A673 (cell line): ENCODE measurements at regions not wholly inside any gene's neighbourhood (a gene's known extent, or its start where the extent isn't known, plus 50 kb on each side); places are given as distances from the start of the nearest gene placed in this dataset.

Source experiments
- BruUV-seq: library from RNA; stranded (reverse); fragments of 400-500 nt; replicated peaks from 2 replicates; lab custom pipeline; 2021; lab: Mats Ljungman, UMichigan
- CTCF ChIA-PET: fragments of 300-600 bp; sonication (Branson Sonifier 250); formaldehyde crosslinking; loops from one replicate; lab custom pipeline; 2022; ENCODE audit warnings: antibody characterized with exemption; lab: Charles Lee
- POLR2A ChIA-PET: fragments of 300-600 bp; sonication (Branson Sonifier 250); formaldehyde crosslinking; loops from one replicate; lab custom pipeline; 2022; ENCODE audit warnings: antibody characterized with exemption; ENCODE audit not compliant: low non-redundant PET; lab: Charles Lee
- DNase-seq: peaks from one replicate; pipeline ENCODE4 v3.0.0-alpha.2; 2015; ENCODE audit warnings: low spot score
- H3K27ac ChIP-seq: fragments of 200-600 bp; sonication (generic); 2 replicates; pipeline ENCODE4 v1.5.1; 2016; ENCODE audit warnings: mixed run types, low read depth, mild to moderate bottlenecking, mixed read lengths, antibody characterized with exemption, low read length; ENCODE audit not compliant: poor library complexity, severe bottlenecking
- H3K27me3 ChIP-seq: fragments of 200-600 bp; sonication (generic); replicated peaks from 2 replicates; pipeline ENCODE4 v1.6.1; 2017; ENCODE audit warnings: mixed run types, low read depth, mild to moderate bottlenecking, mixed read lengths, antibody characterized with exemption, low read length; ENCODE audit not compliant: insufficient read depth, poor library complexity
- H3K36me3 ChIP-seq: fragments of 200-600 bp; sonication (generic); 2 replicates; pipeline ENCODE4 v1.6.1; 2016; ENCODE audit warnings: mixed run types, mild to moderate bottlenecking, mixed read lengths, antibody characterized with exemption, low read length; ENCODE audit not compliant: insufficient read depth, poor library complexity, severe bottlenecking
- H3K4me1 ChIP-seq: fragments of 200-600 bp; sonication (generic); 2 replicates; pipeline ENCODE4 v1.6.1; 2017; ENCODE audit warnings: mixed run types, mild to moderate bottlenecking, mixed read lengths, antibody characterized with exemption, low read length; ENCODE audit not compliant: insufficient read depth, poor library complexity, severe bottlenecking
- H3K4me3 ChIP-seq: fragments of 200-600 bp; sonication (generic); 2 replicates; pipeline ENCODE4 v1.5.1; 2016; ENCODE audit warnings: low read depth, mixed run types, mild to moderate bottlenecking, mixed read lengths, low read length; ENCODE audit not compliant: poor library complexity, severe bottlenecking
- H3K9me3 ChIP-seq: fragments of 200-600 bp; sonication (generic); 2 replicates; pipeline ENCODE4 v1.6.1; 2016; ENCODE audit warnings: mixed run types, low read depth, mild to moderate bottlenecking, mixed read lengths, antibody characterized with exemption, low read length; ENCODE audit not compliant: poor library complexity, severe bottlenecking
- CTCF ChIP-seq: fragments of 300-800, 200-600 bp; sonication (generic); conservative IDR thresholded peaks from 2 replicates; pipeline ENCODE4 v1.5.1; 2017; ENCODE audit warnings: low read depth, mild to moderate bottlenecking, antibody characterized with exemption, low read length, moderate library complexity, mixed read lengths
- EZH2 ChIP-seq: fragments of 200-600 bp; sonication (generic); IDR thresholded peaks from 2 replicates; pipeline ENCODE4 v1.6.1; 2017; ENCODE audit warnings: borderline replicate concordance, low read depth, mild to moderate bottlenecking, mixed read lengths, antibody characterized with exemption, low read length; ENCODE audit not compliant: poor library complexity, severe bottlenecking
- intact Hi-C: fragments of 100-400 bp; cut with micrococcal nuclease; formaldehyde crosslinking; loops from one replicate; pipeline ENCODE4 v1.10.0; 2022; ENCODE audit not compliant: unreplicated experiment

- ChIA-PET POLR2A (no interaction called here), CTCF (no interaction called here)
These were observed 496.9 kb upstream of the ADAMTS16 start for GRCh38 chr5:4643190-4643589.

DNA sequence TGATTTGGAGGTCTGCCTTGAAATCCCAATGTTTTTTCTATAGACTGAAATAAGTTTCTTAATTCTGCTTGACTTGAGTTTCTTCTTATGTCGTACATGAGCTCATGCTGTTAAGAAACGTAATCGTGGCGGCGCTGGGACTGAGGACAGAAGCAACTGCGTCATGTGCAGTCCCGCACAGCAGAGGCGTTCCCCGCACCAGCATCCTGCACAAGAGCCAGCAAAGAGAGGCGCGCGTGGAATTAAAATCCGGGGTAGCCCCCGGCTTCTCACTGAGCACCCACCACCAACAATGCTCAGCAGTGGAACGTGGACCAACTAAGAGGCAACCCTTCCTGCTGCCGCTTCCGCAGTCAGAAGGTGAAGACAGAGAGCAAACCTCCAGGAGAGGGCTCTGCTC is 496.2 kb upstream of the ADAMTS16 start:
- no peaks in the 10 kb centered on the region for H3K36me3 ChIP-seq
- TF ChIP-seq CTCF (no peak), EZH2 (no peak)
- H3K9me3 ChIP-seq: no peaks in the 10 kb centered on the region
- CTCF ChIA-PET: no interaction called here
- H3K4me1 ChIP-seq: no peaks in the 10 kb centered on the region
- H3K27me3 ChIP-seq: no peaks in the 10 kb centered on the region
- no TSS peak for BruUV-seq
- no peak for DNase-seq
- POLR2A ChIA-PET: no interaction called here
- no peak overlapping the region for H3K27ac ChIP-seq
- H3K4me3 ChIP-seq: no peak overlapping the region
- intact Hi-C loops: no loop called here

More at GRCh38 chr5:4643190-4643589, 496.9 kb upstream of the ADAMTS16 start:
- intact Hi-C loops: no loop called here
- H3K27ac ChIP-seq: no peak overlapping the region
- H3K9me3 ChIP-seq: no peaks in the 10 kb centered on the region
- H3K27me3 ChIP-seq: no peaks in the 10 kb centered on the region
- TF ChIP-seq EZH2 (no peak), CTCF (no peak)
- DNase-seq: no peak
- H3K4me1 ChIP-seq: no peaks in the 10 kb centered on the region
- no peak overlapping the region for H3K4me3 ChIP-seq
- no TSS peak for BruUV-seq
- H3K36me3 ChIP-seq: no peaks in the 10 kb centered on the region

GRCh38 chr5:4646715-4647375 is 493.3 kb upstream of the ADAMTS16 start:
- Histone ChIP-seq H3K4me1 (no peaks in the 10 kb centered on the region), H3K27me3 (no peaks in the 10 kb centered on the region), H3K4me3 (no peak overlapping the region), H3K9me3 (no peaks in the 10 kb centered on the region), H3K36me3 (no peaks in the 10 kb centered on the region), H3K27ac (no peak overlapping the region)
- POLR2A ChIA-PET: no interaction called here
- TF ChIP-seq EZH2 (no peak), CTCF (no peak)
- CTCF ChIA-PET: no interaction called here
- BruUV-seq: no TSS peak
- intact Hi-C loops: no loop called here
- no peak for DNase-seq
